GM19372 (cell line): ENCODE measurements at regions not wholly inside any gene's neighbourhood (a gene's known extent, or its start where the extent isn't known, plus 50 kb on each side); places are given as distances from the start of the nearest gene placed in this dataset.

Source experiments
- ATAC-seq: cut with Tn5 transposase; IDR thresholded peaks from one replicate; pipeline ENCODE4 v1.9.1; 2021; ENCODE audit warnings: mild to moderate bottlenecking, low read depth, moderate library complexity; ENCODE audit not compliant: unreplicated experiment

GRCh38 chr21:27171707-27172106, 204.8 kb upstream of the ADAMTS5 start:
- no peak for ATAC-seq

GRCh38 chr21:27168084-27168483, 201.2 kb upstream of the ADAMTS5 start:
- no peak for ATAC-seq

- no peak for ATAC-seq
Observed at GRCh38 chr21:27164208-27165177, 197.6 kb upstream of the ADAMTS5 start.

GRCh38 chr21:27158967-27159366, 192.1 kb upstream of the ADAMTS5 start:
- no peak for ATAC-seq

GRCh38 chr21:27157097-27157496, 190.2 kb upstream of the ADAMTS5 start:
- no peak for ATAC-seq

GRCh38 chr21:27156666-27157065, 189.8 kb upstream of the ADAMTS5 start:
- no peak for ATAC-seq

GRCh38 chr21:27155130-27155500, 188.2 kb upstream of the ADAMTS5 start:
- no peak for ATAC-seq

GRCh38 chr21:27154451-27155129, 187.7 kb upstream of the ADAMTS5 start:
- ATAC-seq = no peak

GRCh38 chr21:27152996-27153395, 186.1 kb upstream of the ADAMTS5 start:
- ATAC-seq = no peak

GRCh38 chr21:27149034-27149433, 182.1 kb upstream of the ADAMTS5 start:
- ATAC-seq = no peak

GRCh38 chr21:27146268-27146667, 179.4 kb upstream of the ADAMTS5 start:
- ATAC-seq = no peak

- no peak for ATAC-seq
Observed at GRCh38 chr21:27145134-27145798, 178.4 kb upstream of the ADAMTS5 start.

- ATAC-seq = no peak
Observed at GRCh38 chr21:27143476-27143875, 176.6 kb upstream of the ADAMTS5 start.

- no peak for ATAC-seq
Observed at GRCh38 chr21:27139526-27139925, 172.6 kb upstream of the ADAMTS5 start.

- ATAC-seq = no peak
Observed at GRCh38 chr21:27134516-27134915, 167.6 kb upstream of the ADAMTS5 start.

- ATAC-seq = no peak
Observed at GRCh38 chr21:27132266-27132665, 165.4 kb upstream of the ADAMTS5 start.

GRCh38 chr21:27130154-27130553, 163.3 kb upstream of the ADAMTS5 start:
- no peak for ATAC-seq

- no peak for ATAC-seq
Observed at GRCh38 chr21:27129694-27130093, 162.8 kb upstream of the ADAMTS5 start.

- ATAC-seq = no peak
Observed at GRCh38 chr21:27129215-27129614, 162.3 kb upstream of the ADAMTS5 start.

GRCh38 chr21:27126140-27126539, 159.3 kb upstream of the ADAMTS5 start:
- no peak for ATAC-seq

GRCh38 chr21:27122686-27123085, 155.8 kb upstream of the ADAMTS5 start:
- no peak for ATAC-seq
